GM12873 (cell line): ENCODE measurements at regions not wholly inside any gene's neighbourhood (a gene's known extent, or its start where the extent isn't known, plus 50 kb on each side); places are given as distances from the start of the nearest gene placed in this dataset.

Experiments
- TF ChIP-seq, protein P1 (sequence below): IDR thresholded peaks from 2 replicates; pipeline ENCODE4 v1.5.1; 2012; ENCODE audit warnings: low read depth, mild to moderate bottlenecking, moderate library complexity, low read length, control low read depth; ENCODE audit not compliant: insufficient read depth; ENCODE audit errors: missing control alignments

DNA sequence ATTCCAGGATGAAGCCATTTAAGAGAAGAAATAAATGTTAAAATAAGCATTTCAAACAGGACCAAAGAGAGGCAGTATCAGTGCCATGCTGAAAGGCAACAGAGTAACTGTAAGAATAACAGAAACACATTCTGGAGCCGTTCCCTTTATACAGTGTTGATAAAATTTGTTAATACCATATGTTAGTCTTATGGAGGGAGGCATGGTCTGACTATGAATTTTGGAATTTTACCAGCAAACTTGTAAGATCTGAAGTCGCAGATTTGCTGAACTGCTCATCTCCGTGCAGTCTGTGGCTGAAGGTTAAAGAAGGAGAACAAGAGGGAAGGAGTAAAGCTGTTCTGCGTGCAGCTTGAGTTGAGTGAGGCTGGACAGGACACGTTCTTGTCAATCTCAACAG is 508.4 kb downstream of the NFIB start:
- TF ChIP-seq, protein P1, sequence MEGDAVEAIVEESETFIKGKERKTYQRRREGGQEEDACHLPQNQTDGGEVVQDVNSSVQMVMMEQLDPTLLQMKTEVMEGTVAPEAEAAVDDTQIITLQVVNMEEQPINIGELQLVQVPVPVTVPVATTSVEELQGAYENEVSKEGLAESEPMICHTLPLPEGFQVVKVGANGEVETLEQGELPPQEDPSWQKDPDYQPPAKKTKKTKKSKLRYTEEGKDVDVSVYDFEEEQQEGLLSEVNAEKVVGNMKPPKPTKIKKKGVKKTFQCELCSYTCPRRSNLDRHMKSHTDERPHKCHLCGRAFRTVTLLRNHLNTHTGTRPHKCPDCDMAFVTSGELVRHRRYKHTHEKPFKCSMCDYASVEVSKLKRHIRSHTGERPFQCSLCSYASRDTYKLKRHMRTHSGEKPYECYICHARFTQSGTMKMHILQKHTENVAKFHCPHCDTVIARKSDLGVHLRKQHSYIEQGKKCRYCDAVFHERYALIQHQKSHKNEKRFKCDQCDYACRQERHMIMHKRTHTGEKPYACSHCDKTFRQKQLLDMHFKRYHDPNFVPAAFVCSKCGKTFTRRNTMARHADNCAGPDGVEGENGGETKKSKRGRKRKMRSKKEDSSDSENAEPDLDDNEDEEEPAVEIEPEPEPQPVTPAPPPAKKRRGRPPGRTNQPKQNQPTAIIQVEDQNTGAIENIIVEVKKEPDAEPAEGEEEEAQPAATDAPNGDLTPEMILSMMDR, result no peak

DNA sequence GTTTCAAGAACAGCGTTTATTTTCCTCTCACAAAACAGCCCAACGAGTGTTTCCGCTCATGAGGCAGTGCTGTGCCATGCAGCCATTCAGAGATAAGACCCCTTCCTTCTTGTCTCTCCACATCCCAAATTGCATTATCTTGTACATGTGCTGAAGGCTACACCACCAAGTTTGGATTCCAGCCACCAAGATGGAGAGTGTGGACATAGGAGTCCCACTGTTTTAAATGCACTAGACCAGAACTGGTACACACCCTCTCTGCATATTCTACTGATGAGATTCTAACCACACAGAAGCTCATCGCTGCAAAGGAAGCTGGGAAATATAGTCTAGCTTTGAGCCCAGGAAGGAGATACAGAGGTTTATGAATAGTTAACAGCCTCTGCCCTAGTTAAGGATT is 509.4 kb downstream of the NFIB start:
- TF ChIP-seq, protein P1, result no peak

DNA sequence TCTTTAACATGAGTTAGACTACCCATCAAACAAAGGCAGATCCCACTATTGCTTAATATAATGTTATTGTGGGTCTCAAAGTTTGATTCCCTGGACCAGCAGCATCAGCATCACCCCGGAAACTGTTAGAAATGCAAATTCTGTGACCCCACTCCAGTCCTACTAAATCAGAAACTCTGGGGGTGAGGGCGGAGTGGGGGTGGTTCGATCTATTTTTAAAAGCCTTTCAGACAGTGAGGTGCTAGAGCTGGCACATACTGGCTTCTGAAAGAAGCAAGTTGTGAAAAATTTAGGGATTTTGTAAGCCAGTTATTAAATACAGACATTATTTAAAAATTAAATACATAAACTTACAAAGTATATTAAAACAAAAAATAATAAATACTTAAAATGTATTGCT is 513.2 kb downstream of the NFIB start:
- TF ChIP-seq, protein P1, result no peak

DNA sequence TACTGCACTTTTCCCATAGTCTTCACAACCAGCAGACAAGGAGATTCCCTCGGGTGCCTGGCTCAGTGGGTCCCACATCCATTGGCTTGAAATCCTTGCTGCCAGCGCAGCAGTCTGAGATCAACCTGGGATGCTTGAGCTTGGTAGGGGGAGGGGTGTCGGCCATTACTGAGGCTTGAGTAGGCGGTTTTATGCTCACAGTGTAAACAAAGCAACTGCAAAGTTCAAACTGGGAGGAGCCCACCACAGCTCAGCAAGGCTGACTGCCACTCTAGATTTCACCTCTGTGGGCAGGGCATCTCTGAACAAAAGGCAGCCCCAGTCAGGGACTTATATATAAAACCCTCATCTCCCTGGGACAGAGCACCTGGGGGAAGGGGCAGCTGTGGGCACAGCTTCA is 512.3 kb upstream of the MPDZ start:
- TF ChIP-seq, protein P1, result no peak

DNA sequence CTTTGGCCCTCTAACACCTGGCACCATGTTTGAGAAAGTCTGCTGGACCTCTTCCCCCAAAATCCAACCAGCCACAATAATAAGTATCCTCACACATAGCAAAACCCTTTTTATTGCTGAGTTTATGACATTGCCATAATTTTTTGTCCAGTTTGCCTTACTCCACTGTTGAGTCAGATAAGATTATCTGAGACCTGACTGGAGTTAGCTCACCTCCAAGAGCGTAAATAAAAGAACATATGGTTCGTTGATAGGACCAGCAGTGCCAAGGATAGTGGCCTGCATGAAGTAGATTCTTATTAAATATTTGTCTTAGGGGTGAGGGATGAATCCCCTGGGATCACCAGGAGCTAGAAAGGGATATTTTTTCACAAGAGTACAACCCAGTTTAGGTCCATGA is 510.6 kb upstream of the MPDZ start:
- TF ChIP-seq, protein P1, result no peak

DNA sequence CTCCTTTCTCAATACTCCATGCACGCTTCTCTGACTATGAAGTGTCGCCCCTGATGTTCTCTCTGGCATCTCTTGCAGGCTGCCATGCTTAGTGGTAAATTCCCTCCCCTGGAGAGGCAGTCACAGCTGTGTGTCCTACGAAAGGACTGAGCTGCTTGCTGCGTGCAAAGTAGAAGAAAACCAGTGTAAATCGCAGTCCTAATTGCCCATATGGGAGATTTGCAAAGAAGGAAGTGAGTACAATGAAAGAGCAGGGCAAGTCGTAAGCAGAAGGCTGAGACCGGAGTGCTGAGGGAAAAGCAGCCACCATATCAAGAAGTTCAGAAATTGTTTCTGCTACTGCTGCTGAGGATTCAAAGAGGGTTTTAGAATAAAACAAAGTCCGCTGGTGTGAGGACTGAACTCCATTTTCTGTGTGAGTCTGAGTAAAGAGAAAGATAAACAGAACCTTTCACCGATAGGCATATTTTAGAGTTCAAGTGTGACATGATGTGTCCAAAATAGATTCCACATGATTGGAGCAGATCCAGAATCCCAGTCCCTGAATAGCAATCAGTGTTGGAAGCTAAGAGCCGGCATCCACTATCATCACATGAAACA is 507.8 kb upstream of the MPDZ start:
- TF ChIP-seq, protein P1, result no peak

DNA sequence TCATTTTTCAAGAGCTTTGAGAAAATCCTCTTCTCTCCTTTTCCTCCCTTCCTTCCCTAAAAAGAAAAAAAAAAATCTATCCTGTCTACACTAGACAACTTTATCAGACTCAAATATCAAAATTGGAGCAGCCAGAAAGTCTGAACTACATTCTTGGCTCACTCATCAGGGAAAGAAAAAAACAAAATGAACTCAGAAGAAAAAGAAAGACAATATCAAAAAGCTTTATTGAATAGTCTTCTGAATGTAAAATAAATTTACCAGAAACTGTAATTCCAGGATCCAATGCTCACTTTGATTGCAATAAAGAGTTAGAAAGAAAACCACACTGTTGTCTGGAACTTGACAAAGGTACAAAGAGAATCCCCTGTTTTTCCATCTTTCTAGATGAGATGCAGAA is 507.2 kb upstream of the MPDZ start:
- TF ChIP-seq, protein P1, result no peak
